Psoas muscle (tissue), 7 donors: ENCODE measurements at regions not wholly inside any gene's neighbourhood (a gene's known extent, or its start where the extent isn't known, plus 50 kb on each side); places are given as distances from the start of the nearest gene placed in this dataset.

ENCODE experiments used
- ATAC-seq, 4 donors: fragments of 200-7000 bp; cut with Tn5 transposase; one replicate each; pipeline ENCODE4 v1.9.1; 2020; ENCODE audit warnings: moderate library complexity in 3 of 4, mild to moderate bottlenecking in 2 of 4
- DNase-seq, 2 donors: peaks; one replicate each; pipeline ENCODE4 v3.0.0-alpha.2; 2020
- H3K27ac ChIP-seq: fragments of 200-600 bp; one replicate; pipeline ENCODE4 v1.8.0; 2022
- H3K27me3 ChIP-seq, 3 donors: fragments of 200-600 bp in 1 of 3; one replicate each; pipeline versions ENCODE4 v1.6.1 to v1.8.0; 2013 to 2022; ENCODE audit warnings: low read length in 2 of 3, mild to moderate bottlenecking in 2 of 3, moderate library complexity in 1 of 3; ENCODE audit not compliant: insufficient read depth in 3 of 3
- H3K36me3 ChIP-seq, 2 donors: fragments of 200-600 bp in 1 of 2; one replicate each; pipeline versions ENCODE4 v1.6.1 to v1.8.0; 2013 to 2022; ENCODE audit warnings: low read depth in 1 of 2, mild to moderate bottlenecking in 1 of 2, moderate library complexity in 1 of 2; ENCODE audit not compliant: insufficient read depth in 1 of 2
- H3K4me1 ChIP-seq: fragments of 200-600 bp; one replicate; pipeline ENCODE4 v1.8.0; 2022
- H3K4me3 ChIP-seq: fragments of 200-600 bp; one replicate; pipeline ENCODE4 v1.8.0; 2022; ENCODE audit warnings: mild to moderate bottlenecking
- H3K9me3 ChIP-seq: fragments of 200-600 bp; one replicate; pipeline ENCODE4 v1.8.0; 2022
- WGBS, 3 donors: extraction: QIAGEN DNeasy Blood & Tissue Kit; methylation state at CpG; one replicate each; pipeline versions ENCODE4 v1.1.6 to v1.1.7; 2013; 5-methylcytosine and 5-hydroxymethylcytosine counted together
- intact Hi-C, 2 donors: fragments of 100-400 bp; cut with DNase I; formaldehyde crosslinking; loops; one replicate each; pipeline versions ENCODE4 v1.11.0 to v1.14.2; 2022
- TF ChIP-seq, protein P1 (sequence below): fragments of 200-600 bp; IDR thresholded peaks from one replicate; pipeline ENCODE4 v1.8.0; 2022; ENCODE audit warnings: antibody characterized with exemption
- donor health status: healthy with polysubstance abuse.
- donor health status: DM: no; HTN: no; CAD: no; lungs with moderate emphysema.
- donor health status: Bipolar disorder and iron deficiency.
- donor health status: healthy.
- donor health status: DM: yes; HTN: yes; CAD: no.
- donor health status: DM: no; HTN: no; CAD: no.
- donor health status: DM: yes; HTN: yes; CAD: no.

DNA sequence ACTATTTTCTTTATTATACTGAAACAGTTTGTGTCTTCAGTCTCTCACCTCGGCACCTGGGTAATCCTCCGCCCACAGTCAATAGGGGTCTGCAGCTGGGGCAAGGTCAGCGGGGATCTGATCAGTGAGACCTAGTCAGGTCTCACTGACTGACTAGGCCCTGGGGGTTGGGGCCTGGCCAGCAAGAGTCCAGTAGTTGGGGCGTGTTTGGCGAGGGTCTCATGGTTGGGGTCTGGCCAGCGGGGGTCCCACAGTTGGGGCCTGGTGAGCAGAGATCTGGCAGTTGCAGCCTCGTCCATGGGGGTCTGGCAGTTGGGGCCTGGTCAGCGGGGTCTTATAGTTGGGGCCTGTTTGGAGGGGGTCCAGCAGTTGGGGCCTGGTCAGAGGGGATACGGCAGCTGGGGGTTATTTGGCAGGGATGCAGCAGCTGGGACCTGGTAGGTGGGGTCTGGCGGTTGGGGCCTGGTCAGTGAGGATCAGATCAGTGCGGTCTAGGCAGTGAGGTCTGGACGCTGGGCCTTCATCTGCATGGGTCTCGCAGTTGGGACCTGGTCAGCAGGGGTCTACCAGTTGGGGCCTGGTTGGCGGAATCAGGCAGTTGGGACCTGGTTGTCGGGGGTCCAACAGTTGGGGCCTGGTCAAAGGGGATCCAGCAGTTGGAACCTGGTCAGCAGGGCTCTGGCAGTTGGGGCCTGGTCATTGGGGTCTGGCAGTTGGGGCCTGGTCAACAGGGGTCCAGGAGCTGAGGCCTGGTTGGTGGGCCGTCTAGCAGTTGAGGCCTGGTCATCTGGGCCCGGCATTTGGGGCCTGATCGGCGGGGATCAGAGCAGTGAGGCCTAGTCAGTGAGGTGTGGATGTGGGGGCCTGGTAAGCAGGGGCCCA, 61.1 kb upstream of the TPM4 start:
- TF ChIP-seq, protein P1, sequence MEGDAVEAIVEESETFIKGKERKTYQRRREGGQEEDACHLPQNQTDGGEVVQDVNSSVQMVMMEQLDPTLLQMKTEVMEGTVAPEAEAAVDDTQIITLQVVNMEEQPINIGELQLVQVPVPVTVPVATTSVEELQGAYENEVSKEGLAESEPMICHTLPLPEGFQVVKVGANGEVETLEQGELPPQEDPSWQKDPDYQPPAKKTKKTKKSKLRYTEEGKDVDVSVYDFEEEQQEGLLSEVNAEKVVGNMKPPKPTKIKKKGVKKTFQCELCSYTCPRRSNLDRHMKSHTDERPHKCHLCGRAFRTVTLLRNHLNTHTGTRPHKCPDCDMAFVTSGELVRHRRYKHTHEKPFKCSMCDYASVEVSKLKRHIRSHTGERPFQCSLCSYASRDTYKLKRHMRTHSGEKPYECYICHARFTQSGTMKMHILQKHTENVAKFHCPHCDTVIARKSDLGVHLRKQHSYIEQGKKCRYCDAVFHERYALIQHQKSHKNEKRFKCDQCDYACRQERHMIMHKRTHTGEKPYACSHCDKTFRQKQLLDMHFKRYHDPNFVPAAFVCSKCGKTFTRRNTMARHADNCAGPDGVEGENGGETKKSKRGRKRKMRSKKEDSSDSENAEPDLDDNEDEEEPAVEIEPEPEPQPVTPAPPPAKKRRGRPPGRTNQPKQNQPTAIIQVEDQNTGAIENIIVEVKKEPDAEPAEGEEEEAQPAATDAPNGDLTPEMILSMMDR: no peak
- H3K4me1 ChIP-seq: no peaks in the 10 kb centered on the region
- H3K27me3 ChIP-seq: no peaks in the 10 kb centered on the region
- DNase-seq (no peak), ATAC-seq (no peak)
- intact Hi-C loops: no loop called here
- WGBS, 3 donors: 91 to 92% (median 92%) methylated on average over 19 of the region's 19 CpGs
- H3K9me3 ChIP-seq: no peaks in the 10 kb centered on the region
- H3K36me3 ChIP-seq: no peaks in the 10 kb centered on the region
- H3K4me3 ChIP-seq: no peak overlapping the region
- H3K27ac ChIP-seq: no peak overlapping the region

DNA sequence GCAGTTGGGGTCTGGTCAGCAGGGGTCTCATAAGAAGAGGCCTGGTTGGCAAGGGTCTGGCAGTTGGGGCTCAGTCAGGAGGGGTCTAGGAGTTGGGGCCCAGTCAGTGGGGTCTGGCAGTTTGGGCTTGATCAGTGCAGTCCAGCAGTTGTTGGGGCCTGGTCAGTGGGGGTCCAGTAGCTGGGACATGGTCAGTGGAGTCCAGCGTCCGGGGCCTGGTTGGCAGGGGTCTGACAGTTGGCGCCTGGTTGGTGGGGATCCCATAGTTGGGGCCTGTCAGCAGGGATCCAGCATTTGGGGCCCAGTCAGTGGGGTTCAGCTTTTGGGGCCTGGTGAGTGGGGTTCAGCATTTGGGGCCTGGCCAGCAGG, 60.5 kb upstream of the TPM4 start:
- Histone ChIP-seq H3K27ac (no peak overlapping the region), H3K4me1 (no peaks in the 10 kb centered on the region), H3K9me3 (no peaks in the 10 kb centered on the region), H3K27me3 (no peaks in the 10 kb centered on the region), H3K4me3 (no peak overlapping the region), H3K36me3 (no peaks in the 10 kb centered on the region)
- intact Hi-C loops: no loop called here
- DNase-seq (no peak), ATAC-seq (no peak)
- TF ChIP-seq, protein P1: no peak
- 77 to 82% (median 81%) methylated on average over 3 of the region's 3 CpGs for WGBS, 3 donors

DNA sequence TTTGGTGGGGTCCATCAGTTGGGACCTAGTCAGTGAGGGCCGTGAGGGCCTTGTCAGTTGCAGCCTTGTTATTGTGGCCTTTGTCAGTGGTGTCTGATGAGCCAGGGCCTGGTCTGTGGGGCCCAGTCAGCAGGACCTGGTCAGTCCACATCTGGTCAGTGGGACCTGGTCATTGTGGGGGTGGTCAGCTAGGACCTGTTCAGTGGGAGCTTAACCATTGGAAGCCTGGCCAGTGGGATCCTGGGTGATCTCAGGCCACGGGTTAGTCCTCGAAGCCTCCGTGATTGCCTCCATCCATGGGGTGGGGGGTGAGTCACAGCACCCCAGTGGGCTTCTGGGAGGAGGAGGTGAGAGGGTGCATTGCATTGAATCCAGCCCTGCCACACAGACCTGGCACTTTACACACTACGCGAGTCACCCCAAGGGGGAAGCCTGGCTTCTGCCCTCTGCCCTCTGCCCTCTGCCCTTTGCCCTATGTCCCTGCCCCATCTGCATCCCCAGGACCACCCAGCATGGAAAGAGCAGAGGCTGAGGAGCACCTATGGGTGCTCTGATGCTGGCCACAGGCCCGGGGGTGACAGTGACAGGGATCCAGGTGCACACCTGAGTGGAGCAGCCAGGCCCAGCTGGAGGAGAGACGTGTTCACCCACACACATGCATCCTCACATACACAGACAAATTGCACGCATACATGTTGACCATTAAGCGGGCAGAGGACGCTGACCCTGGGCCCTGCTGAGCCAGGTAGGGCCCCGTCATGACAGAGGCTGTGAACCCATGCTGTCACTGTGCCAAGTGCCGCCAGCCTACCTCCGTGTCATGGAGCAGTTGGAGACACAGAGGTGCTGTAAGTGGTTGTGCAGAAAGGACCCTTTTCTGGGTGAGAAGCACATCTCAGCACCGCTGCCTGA, 59.8 kb upstream of the TPM4 start:
- ATAC-seq (no peak), DNase-seq (no peak)
- Histone ChIP-seq H3K9me3 (no peaks in the 10 kb centered on the region), H3K4me1 (no peaks in the 10 kb centered on the region), H3K27me3 (no peaks in the 10 kb centered on the region), H3K36me3 (no peaks in the 10 kb centered on the region), H3K4me3 (no peak overlapping the region), H3K27ac (no peak overlapping the region)
- TF ChIP-seq, protein P1: no peak
- 83 to 90% (median 86%) methylated on average over 15 of the region's 15 CpGs for WGBS, 3 donors
- intact Hi-C loops: no loop called here

DNA sequence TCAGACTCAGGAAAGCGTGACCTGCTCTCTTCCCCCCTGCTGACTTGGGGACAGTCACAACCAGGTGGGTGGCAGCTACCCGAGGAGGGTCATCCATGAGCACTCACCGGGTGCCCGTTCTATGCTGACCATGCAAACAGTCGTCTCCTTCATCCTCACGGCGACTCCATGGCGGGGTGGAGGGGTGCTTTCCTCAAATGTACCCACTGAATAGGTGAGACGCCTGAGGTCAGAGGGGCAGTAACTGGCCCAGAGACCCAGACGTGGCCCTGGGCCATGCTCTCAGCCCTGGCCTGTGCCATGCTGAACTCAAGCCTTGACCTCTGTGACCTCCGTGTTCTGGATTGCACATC, 59.2 kb upstream of the TPM4 start:
- Histone ChIP-seq H3K27ac (no peak overlapping the region), H3K4me1 (no peaks in the 10 kb centered on the region), H3K4me3 (no peak overlapping the region), H3K27me3 (peaks cover 0 to 2% (median 0%) of the 10 kb centered on the region in 3 donors), H3K36me3 (no peaks in the 10 kb centered on the region), H3K9me3 (no peaks in the 10 kb centered on the region)
- ATAC-seq (no peak), DNase-seq (no peak)
- intact Hi-C loops: no loop called here
- TF ChIP-seq, protein P1: no peak
- 85 to 87% (median 85%) methylated on average over 11 of the region's 11 CpGs for WGBS, 3 donors
